ENCODE measurements at regions not wholly inside any gene's neighbourhood (a gene's known extent, or its start where the extent isn't known, plus 50 kb on each side); places are given as distances from the start of the nearest gene placed in this dataset.
"Not testable (repeated sequence)": the region's sequence is repeated elsewhere in the genome, so short reads cannot be mapped to it uniquely, and the experiment has no call there.

GRCh38 chr1:29390075-29390474 lies 153.8 kb downstream of the PTPRU start:
- CTCF ChIA-PET, result no interaction called here
- TF ChIP-seq, protein P1, sequence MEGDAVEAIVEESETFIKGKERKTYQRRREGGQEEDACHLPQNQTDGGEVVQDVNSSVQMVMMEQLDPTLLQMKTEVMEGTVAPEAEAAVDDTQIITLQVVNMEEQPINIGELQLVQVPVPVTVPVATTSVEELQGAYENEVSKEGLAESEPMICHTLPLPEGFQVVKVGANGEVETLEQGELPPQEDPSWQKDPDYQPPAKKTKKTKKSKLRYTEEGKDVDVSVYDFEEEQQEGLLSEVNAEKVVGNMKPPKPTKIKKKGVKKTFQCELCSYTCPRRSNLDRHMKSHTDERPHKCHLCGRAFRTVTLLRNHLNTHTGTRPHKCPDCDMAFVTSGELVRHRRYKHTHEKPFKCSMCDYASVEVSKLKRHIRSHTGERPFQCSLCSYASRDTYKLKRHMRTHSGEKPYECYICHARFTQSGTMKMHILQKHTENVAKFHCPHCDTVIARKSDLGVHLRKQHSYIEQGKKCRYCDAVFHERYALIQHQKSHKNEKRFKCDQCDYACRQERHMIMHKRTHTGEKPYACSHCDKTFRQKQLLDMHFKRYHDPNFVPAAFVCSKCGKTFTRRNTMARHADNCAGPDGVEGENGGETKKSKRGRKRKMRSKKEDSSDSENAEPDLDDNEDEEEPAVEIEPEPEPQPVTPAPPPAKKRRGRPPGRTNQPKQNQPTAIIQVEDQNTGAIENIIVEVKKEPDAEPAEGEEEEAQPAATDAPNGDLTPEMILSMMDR (IDR thresholded peaks at IDR 0.05; ENCODE audit: insufficient read depth, low read depth, low read length), result no peak
- Histone ChIP-seq H3K27me3 (ENCODE audit: control insufficient read depth, insufficient read depth, low read length) (no peaks in the 10 kb centered on the region), H3K4me3 (ENCODE audit: low read depth, low read length) (no peak overlapping the region), H3K36me3 (ENCODE audit: control insufficient read depth, insufficient read depth, low read length) (no peaks in the 10 kb centered on the region)
- no peak for DNase-seq (ENCODE audit: low read depth)
- POLR2A ChIA-PET, result no interaction called here

- DNase-seq (ENCODE audit: low read depth), result no peak
- Histone ChIP-seq H3K27me3 (ENCODE audit: control insufficient read depth, insufficient read depth, low read length) (no peaks in the 10 kb centered on the region), H3K36me3 (ENCODE audit: control insufficient read depth, insufficient read depth, low read length) (no peaks in the 10 kb centered on the region), H3K4me3 (ENCODE audit: low read depth, low read length) (no peak overlapping the region)
- ChIA-PET CTCF (no interaction called here), POLR2A (no interaction called here)
- TF ChIP-seq, protein P1 (IDR thresholded peaks at IDR 0.05; ENCODE audit: insufficient read depth, low read depth, low read length), result no peak
Measured at GRCh38 chr1:29389533-29390041, 153.3 kb downstream of the PTPRU start.

GRCh38 chr1:29388884-29389283 lies 152.6 kb downstream of the PTPRU start:
- CTCF ChIA-PET, result no interaction called here

GRCh38 chr1:29388170-29388569 lies 151.8 kb downstream of the PTPRU start:
- no peak for DNase-seq (ENCODE audit: low read depth)
- TF ChIP-seq, protein P1 (IDR thresholded peaks at IDR 0.05; ENCODE audit: insufficient read depth, low read depth, low read length), result no peak
- Histone ChIP-seq H3K27me3 (ENCODE audit: control insufficient read depth, insufficient read depth, low read length) (no peaks in the 10 kb centered on the region), H3K4me3 (ENCODE audit: low read depth, low read length) (no peak overlapping the region), H3K36me3 (ENCODE audit: control insufficient read depth, insufficient read depth, low read length) (no peaks in the 10 kb centered on the region)
- CTCF ChIA-PET, result no interaction called here
- POLR2A ChIA-PET, result no interaction called here

More at GRCh38 chr1:29388884-29389283, 152.6 kb downstream of the PTPRU start:
- no peaks in the 10 kb centered on the region for H3K27me3 ChIP-seq (ENCODE audit: control insufficient read depth, insufficient read depth, low read length)
- H3K4me3 ChIP-seq (ENCODE audit: low read depth, low read length), result no peak overlapping the region
- no peaks in the 10 kb centered on the region for H3K36me3 ChIP-seq (ENCODE audit: control insufficient read depth, insufficient read depth, low read length)
- TF ChIP-seq, protein P1 (IDR thresholded peaks at IDR 0.05; ENCODE audit: insufficient read depth, low read depth, low read length), result no peak
- POLR2A ChIA-PET, result no interaction called here
- DNase-seq (ENCODE audit: low read depth), result no peak

- TF ChIP-seq, protein P1 (IDR thresholded peaks at IDR 0.05; ENCODE audit: insufficient read depth, low read depth, low read length), result no peak
- ChIA-PET POLR2A (no interaction called here), CTCF (no interaction called here)
- no peak for DNase-seq (ENCODE audit: low read depth)
- H3K36me3 ChIP-seq (ENCODE audit: control insufficient read depth, insufficient read depth, low read length), result no peaks in the 10 kb centered on the region
- H3K4me3 ChIP-seq (ENCODE audit: low read depth, low read length), result no peak overlapping the region
- H3K27me3 ChIP-seq (ENCODE audit: control insufficient read depth, insufficient read depth, low read length), result no peaks in the 10 kb centered on the region
Measured at GRCh38 chr1:29387210-29387609, 150.9 kb downstream of the PTPRU start.

GRCh38 chr1:29386453-29386852 lies 150.1 kb downstream of the PTPRU start:
- DNase-seq (ENCODE audit: low read depth); H3K27me3 ChIP-seq (ENCODE audit: control insufficient read depth, insufficient read depth, low read length); POLR2A ChIA-PET; H3K36me3 ChIP-seq (ENCODE audit: control insufficient read depth, insufficient read depth, low read length); H3K4me3 ChIP-seq (ENCODE audit: low read depth, low read length): not testable (repeated sequence)
- CTCF ChIA-PET, result interaction anchor here (0.7 kb wide), 1 partner anchor 136 kb away, joined by 3 read pairs; no protein-coding TSS in a partner anchor

Measured in BJ (cell line).